Endothelial cell of umbilical vein (primary cell): ENCODE measurements at regions not wholly inside any gene's neighbourhood (a gene's known extent, or its start where the extent isn't known, plus 50 kb on each side); places are given as distances from the start of the nearest gene placed in this dataset.

ENCODE experiments used
- BruUV-seq: library from RNA; stranded (reverse); fragments of 400-500 nt; replicated peaks from 2 replicates; lab custom pipeline; 2021; lab: Mats Ljungman, UMichigan
- CTCF ChIA-PET: fragments of 300-600, 350-600 bp; sonication (Branson Sonifier 250); formaldehyde crosslinking; loops from one replicate; lab custom pipeline; 2021; ENCODE audit warnings: antibody characterized with exemption, inconsistent platforms; lab: Charles Lee
- POLR2A ChIA-PET: fragments of 300-600, 350-600 bp; sonication (Branson Sonifier 250); formaldehyde crosslinking; loops from one replicate; lab custom pipeline; 2021; ENCODE audit warnings: antibody characterized with exemption, inconsistent platforms; lab: Charles Lee
- DNase-seq: peaks from one replicate; pipeline ENCODE4 v3.0.0-alpha.2; 2011; ENCODE audit warnings: low read depth, low spot score
- FAIRE-seq: peaks from 2 replicates; lab custom pipeline; 2011; peaks lifted over from hg19 to GRCh38; lab: Jason Lieb, UNC
- H2AFZ ChIP-seq: 2 replicates; pipeline ENCODE4 v1.6.0; 2012; ENCODE audit warnings: low read depth, low read length, control low read depth, inconsistent platforms
- H3K27ac ChIP-seq: 2 replicates; pipeline ENCODE4 v1.5.1; 2011; ENCODE audit warnings: low read depth, mild to moderate bottlenecking, control low read depth, low read length, moderate library complexity; ENCODE audit not compliant: insufficient read depth
- H3K27me3 ChIP-seq, 2 experiments: 2 replicates each; pipeline versions ENCODE4 v1.6.0 to v1.6.1; 2011; ENCODE audit warnings: low read length in 2 of 2, mixed read lengths in 1 of 2; ENCODE audit not compliant: control insufficient read depth in 2 of 2, insufficient read depth in 2 of 2
- H3K36me3 ChIP-seq, 2 experiments: 2 replicates in 1 of 2; 3 replicates in 1 of 2; pipeline ENCODE4 v1.5.1; 2011; ENCODE audit warnings: low read length in 2 of 2, mild to moderate bottlenecking in 1 of 2, moderate library complexity in 1 of 2; ENCODE audit not compliant: control insufficient read depth in 2 of 2, insufficient read depth in 2 of 2; ENCODE audit errors: extremely low read depth in 1 of 2
- H3K4me1 ChIP-seq: 3 replicates; pipeline ENCODE4 v1.5.1; 2011; ENCODE audit warnings: mild to moderate bottlenecking, low read length; ENCODE audit not compliant: control insufficient read depth, insufficient read depth; ENCODE audit errors: extremely low read depth
- H3K4me2 ChIP-seq: 2 replicates; pipeline ENCODE4 v1.6.1; 2011; ENCODE audit warnings: low read length, control low read depth, mixed read lengths; ENCODE audit not compliant: insufficient read depth
- H3K4me3 ChIP-seq, 3 experiments: fragments of 200-600 bp in 1 of 3; sonication (generic), shearing (Covaris generic) in 1 of 3; replicated peaks in 1 of 3; 2 replicates each; pipeline ENCODE4 v1.5.1; 2011 to 2016; ENCODE audit warnings: control low read depth in 3 of 3, low read length in 3 of 3, mild to moderate bottlenecking in 2 of 3, inconsistent platforms in 1 of 3, low read depth in 1 of 3, moderate library complexity in 1 of 3; ENCODE audit not compliant: insufficient read depth in 1 of 3
- H3K79me2 ChIP-seq: 2 replicates; pipeline ENCODE4 v1.6.0; 2012; ENCODE audit warnings: low read length, inconsistent platforms; ENCODE audit not compliant: control insufficient read depth, insufficient read depth
- H3K9ac ChIP-seq: replicated peaks from 2 replicates; pipeline ENCODE3; 2011; ENCODE audit warnings: low read length, control low read depth; ENCODE audit not compliant: insufficient read depth; ENCODE audit errors: extremely low read depth
- H3K9me1 ChIP-seq: replicated peaks from 3 replicates; pipeline ENCODE4 v1.6.0; 2011; ENCODE audit warnings: mild to moderate bottlenecking, low read length; ENCODE audit not compliant: control insufficient read depth, insufficient read depth; ENCODE audit errors: extremely low read depth
- H3K9me3 ChIP-seq: replicated peaks from 2 replicates; pipeline ENCODE4 v1.5.1; 2012; ENCODE audit warnings: low read length, inconsistent platforms; ENCODE audit not compliant: control insufficient read depth, insufficient read depth
- H4K20me1 ChIP-seq: replicated peaks from 2 replicates; pipeline ENCODE3; 2011; ENCODE audit warnings: mild to moderate bottlenecking, low read length; ENCODE audit not compliant: control insufficient read depth, insufficient read depth; ENCODE audit errors: extremely low read depth
- CTCF ChIP-seq, 2 donors: IDR thresholded peaks; 1 replicate in 1 of 2; 2 replicates in 1 of 2; pipeline ENCODE4 v1.5.1; 2011; ENCODE audit warnings: low read length in 2 of 2, mild to moderate bottlenecking in 2 of 2, moderate library complexity in 2 of 2, control low read depth in 1 of 2, inconsistent platforms in 1 of 2, low read depth in 1 of 2; ENCODE audit not compliant: insufficient read depth in 1 of 2; ENCODE audit errors: extremely low read depth in 1 of 2
- EZH2 ChIP-seq: IDR thresholded peaks from 2 replicates; pipeline ENCODE4 v1.6.1; 2012; ENCODE audit warnings: borderline replicate concordance, low read depth, mild to moderate bottlenecking, moderate library complexity, low read length, inconsistent platforms; ENCODE audit not compliant: severe bottlenecking
- FOS ChIP-seq: IDR thresholded peaks from 2 replicates; pipeline ENCODE4 v1.6.1; 2011; ENCODE audit warnings: mild to moderate bottlenecking, low read length, moderate library complexity, borderline replicate concordance; ENCODE audit not compliant: insufficient read depth
- GATA2 ChIP-seq: IDR thresholded peaks from 2 replicates; pipeline ENCODE4 v1.7.0; 2011; ENCODE audit warnings: low read depth, mild to moderate bottlenecking, moderate library complexity, mixed read lengths, low read length; ENCODE audit not compliant: insufficient read length, insufficient read depth
- JUN ChIP-seq: IDR thresholded peaks from 2 replicates; pipeline ENCODE4 v1.6.1; 2011; ENCODE audit warnings: borderline replicate concordance, low read depth; ENCODE audit not compliant: insufficient read length, insufficient read depth
- MAX ChIP-seq: IDR thresholded peaks from 2 replicates; pipeline ENCODE4 v1.6.1; 2011; ENCODE audit not compliant: insufficient read depth, insufficient read length
- MYC ChIP-seq: IDR thresholded peaks from one replicate; pipeline ENCODE4 v1.6.1; 2011; ENCODE audit warnings: mild to moderate bottlenecking, low read depth, low read length
- POLR2A ChIP-seq: IDR thresholded peaks from 2 replicates; pipeline ENCODE4 v1.6.1; 2012; ENCODE audit warnings: low read depth, mild to moderate bottlenecking, control low read depth, low read length
- POLR2AphosphoS5 ChIP-seq: IDR thresholded peaks from 2 replicates; pipeline ENCODE4 v1.6.1; 2012; ENCODE audit warnings: low read depth, mild to moderate bottlenecking, control low read depth, low read length, moderate library complexity; ENCODE audit not compliant: insufficient read depth
- dilution Hi-C: fragments of 300-500 bp; cut with MboI; formaldehyde crosslinking; loops from one replicate; pipeline ENCODE4 v1.15.0; 2019; ENCODE audit warnings: low sequenced_read_pairs; ENCODE audit not compliant: extremely low pct_ligation_motif_present
- intact Hi-C: fragments of 100-400 bp; cut with micrococcal nuclease; formaldehyde crosslinking; loops from one replicate; pipeline ENCODE4 v1.10.0; 2022

DNA sequence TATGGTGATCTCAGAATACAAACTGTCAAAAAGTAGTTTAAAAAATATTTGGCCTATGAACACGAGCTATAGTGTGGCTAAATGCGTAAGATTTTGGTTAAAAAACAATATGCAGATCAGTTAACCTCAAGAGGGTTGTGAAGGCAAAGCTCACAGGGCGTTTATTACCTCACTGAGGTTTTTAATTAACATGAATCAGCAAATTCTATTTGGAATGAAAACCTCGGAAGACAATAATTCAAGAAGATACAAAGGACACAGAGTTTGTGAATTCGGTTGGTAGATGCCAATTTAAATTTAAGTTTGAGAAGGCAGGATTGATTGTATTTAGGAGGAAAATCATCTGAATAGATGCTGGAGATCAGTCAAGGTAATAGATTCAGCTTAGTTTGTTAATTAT, 1434.6 kb downstream of the C4orf33 start:
- H3K36me3 ChIP-seq = no peaks in the 10 kb centered on the region
- H3K4me1 ChIP-seq = no peaks in the 10 kb centered on the region
- H3K9me1 ChIP-seq = no peaks in the 10 kb centered on the region
- no peaks in the 10 kb centered on the region for H3K79me2 ChIP-seq
- H2AFZ ChIP-seq = no peak overlapping the region
- H3K9me3 ChIP-seq = no peaks in the 10 kb centered on the region
- no TSS peak for BruUV-seq
- H3K27me3 ChIP-seq = no peaks in the 10 kb centered on the region
- TF ChIP-seq MAX (no peak), POLR2A (no peak), FOS (no peak), MYC (no peak), POLR2AphosphoS5 (no peak), JUN (no peak), GATA2 (no peak), EZH2 (no peak), CTCF (IDR thresholded peaks at IDR 0.05; ENCODE audit: extremely low read depth in 1 of 2, insufficient read depth in 1 of 2, low read depth in 1 of 2, low read length in 2 of 2) (no peak)
- H4K20me1 ChIP-seq = no peaks in the 10 kb centered on the region
- no peak overlapping the region for H3K27ac ChIP-seq
- POLR2A ChIA-PET = no interaction called here
- DNase-seq (no peak), FAIRE-seq (no peak)
- no peak overlapping the region for H3K9ac ChIP-seq
- CTCF ChIA-PET = interaction anchor here (1.6 kb wide), 1 partner anchor 21 kb away, joined by 3 read pairs; no protein-coding TSS in a partner anchor
- H3K4me2 ChIP-seq = no peak overlapping the region
- dilution Hi-C loops (no loop called here), intact Hi-C loops (no loop called here)
- no peak overlapping the region for H3K4me3 ChIP-seq
